ENCODE measurements at regions not wholly inside any gene's neighbourhood (a gene's known extent, or its start where the extent isn't known, plus 50 kb on each side); places are given as distances from the start of the nearest gene placed in this dataset.
"Not testable (repeated sequence)": the region's sequence is repeated elsewhere in the genome, so short reads cannot be mapped to it uniquely, and the experiment has no call there.

- 82% methylated on average over 9 of the region's 9 CpGs for WGBS (ENCODE audit: low lambda C conversion rate, missing lambda C conversion rate)
- H3K9me2 ChIP-seq (replicated peaks; ENCODE audit: insufficient read depth); H3K4me2 ChIP-seq: not testable (repeated sequence)
These were observed 89.8 kb upstream of the CRYM start for GRCh38 chr16:21367733-21368421.

GRCh38 chr16:21366998-21367397, 88.9 kb upstream of the CRYM start:
- not testable (repeated sequence) for H4K20me1 ChIP-seq (ENCODE audit: insufficient read depth, poor library complexity, severe bottlenecking); H3K27ac ChIP-seq; H3K36me3 ChIP-seq (replicated peaks; ENCODE audit: insufficient read depth, low read depth); DNase-seq (ENCODE audit: low spot score); H3K4me1 ChIP-seq (ENCODE audit: insufficient read depth); H3K9me2 ChIP-seq (replicated peaks; ENCODE audit: insufficient read depth); H2AFZ ChIP-seq; H3K79me2 ChIP-seq; H3K27me3 ChIP-seq; H3K4me2 ChIP-seq; H3K9me3 ChIP-seq (ENCODE audit: low read depth); H3K4me3 ChIP-seq
- WGBS (ENCODE audit: low lambda C conversion rate, missing lambda C conversion rate), result 78% methylated on average over 2 of the region's 2 CpGs

More at GRCh38 chr16:21367733-21368421, 89.8 kb upstream of the CRYM start:
- H3K27me3 ChIP-seq; H3K4me1 ChIP-seq (ENCODE audit: insufficient read depth); H2AFZ ChIP-seq; H4K20me1 ChIP-seq (ENCODE audit: insufficient read depth, poor library complexity, severe bottlenecking); H3K27ac ChIP-seq; DNase-seq (ENCODE audit: low spot score); H3K9me3 ChIP-seq (ENCODE audit: low read depth); H3K4me3 ChIP-seq; H3K36me3 ChIP-seq (replicated peaks; ENCODE audit: insufficient read depth, low read depth); H3K79me2 ChIP-seq: not testable (repeated sequence)

GRCh38 chr16:21365541-21365940, 87.5 kb upstream of the CRYM start:
- 88% methylated on average over 4 of the region's 4 CpGs for WGBS (ENCODE audit: low lambda C conversion rate, missing lambda C conversion rate)

GRCh38 chr16:21363550-21364223, 85.6 kb upstream of the CRYM start:
- not testable (repeated sequence) for H3K4me3 ChIP-seq; H3K27ac ChIP-seq; H3K4me2 ChIP-seq; H2AFZ ChIP-seq; H3K79me2 ChIP-seq; H3K4me1 ChIP-seq (ENCODE audit: insufficient read depth); DNase-seq (ENCODE audit: low spot score); H3K9me3 ChIP-seq (ENCODE audit: low read depth); H4K20me1 ChIP-seq (ENCODE audit: insufficient read depth, poor library complexity, severe bottlenecking); H3K27me3 ChIP-seq; H3K36me3 ChIP-seq (replicated peaks; ENCODE audit: insufficient read depth, low read depth); H3K9me2 ChIP-seq (replicated peaks; ENCODE audit: insufficient read depth)
- WGBS (ENCODE audit: low lambda C conversion rate, missing lambda C conversion rate), result 91% methylated on average over 10 of the region's 10 CpGs

More at GRCh38 chr16:21365541-21365940, 87.5 kb upstream of the CRYM start:
- H4K20me1 ChIP-seq (ENCODE audit: insufficient read depth, poor library complexity, severe bottlenecking); H3K4me3 ChIP-seq; H2AFZ ChIP-seq; H3K9me3 ChIP-seq (ENCODE audit: low read depth); H3K27ac ChIP-seq; H3K27me3 ChIP-seq; H3K9me2 ChIP-seq (replicated peaks; ENCODE audit: insufficient read depth); H3K4me1 ChIP-seq (ENCODE audit: insufficient read depth); H3K79me2 ChIP-seq; H3K36me3 ChIP-seq (replicated peaks; ENCODE audit: insufficient read depth, low read depth); H3K4me2 ChIP-seq; DNase-seq (ENCODE audit: low spot score): not testable (repeated sequence)

- H3K79me2 ChIP-seq; H3K9me2 ChIP-seq (replicated peaks; ENCODE audit: insufficient read depth); H3K4me2 ChIP-seq; H3K4me3 ChIP-seq; H3K9me3 ChIP-seq (ENCODE audit: low read depth); H3K27me3 ChIP-seq; H4K20me1 ChIP-seq (ENCODE audit: insufficient read depth, poor library complexity, severe bottlenecking); H3K36me3 ChIP-seq (replicated peaks; ENCODE audit: insufficient read depth, low read depth); H3K27ac ChIP-seq; H3K4me1 ChIP-seq (ENCODE audit: insufficient read depth); H2AFZ ChIP-seq: not testable (repeated sequence)
- 28% methylated on average over 9 of the region's 9 CpGs for WGBS (ENCODE audit: low lambda C conversion rate, missing lambda C conversion rate)
- peak; percentile 9 for DNase-seq (ENCODE audit: low spot score)
These were observed 83.6 kb upstream of the CRYM start for GRCh38 chr16:21361612-21362227.

- H2AFZ ChIP-seq; H3K4me3 ChIP-seq; H3K27me3 ChIP-seq; H3K79me2 ChIP-seq; H4K20me1 ChIP-seq (ENCODE audit: insufficient read depth, poor library complexity, severe bottlenecking); H3K9me3 ChIP-seq (ENCODE audit: low read depth); H3K36me3 ChIP-seq (replicated peaks; ENCODE audit: insufficient read depth, low read depth); H3K9me2 ChIP-seq (replicated peaks; ENCODE audit: insufficient read depth); DNase-seq (ENCODE audit: low spot score); H3K4me1 ChIP-seq (ENCODE audit: insufficient read depth); H3K4me2 ChIP-seq; H3K27ac ChIP-seq: not testable (repeated sequence)
- 53% methylated on average over 2 of the region's 3 CpGs for WGBS (ENCODE audit: low lambda C conversion rate, missing lambda C conversion rate)
These were observed 83.0 kb upstream of the CRYM start for GRCh38 chr16:21361045-21361444.

GRCh38 chr16:21359513-21359912, 81.4 kb upstream of the CRYM start:
- DNase-seq (ENCODE audit: low spot score); H3K36me3 ChIP-seq (replicated peaks; ENCODE audit: insufficient read depth, low read depth); H3K4me1 ChIP-seq (ENCODE audit: insufficient read depth); H4K20me1 ChIP-seq (ENCODE audit: insufficient read depth, poor library complexity, severe bottlenecking); H3K9me3 ChIP-seq (ENCODE audit: low read depth); H3K27me3 ChIP-seq; H3K27ac ChIP-seq; H2AFZ ChIP-seq; H3K9me2 ChIP-seq (replicated peaks; ENCODE audit: insufficient read depth); H3K4me2 ChIP-seq; H3K79me2 ChIP-seq; H3K4me3 ChIP-seq: not testable (repeated sequence)
- WGBS (ENCODE audit: low lambda C conversion rate, missing lambda C conversion rate), result 88% methylated on average over 12 of the region's 12 CpGs

GRCh38 chr16:21358261-21358795, 80.2 kb upstream of the CRYM start:
- WGBS (ENCODE audit: low lambda C conversion rate, missing lambda C conversion rate), result 95% methylated on average over 18 of the region's 18 CpGs
- H4K20me1 ChIP-seq (ENCODE audit: insufficient read depth, poor library complexity, severe bottlenecking); DNase-seq (ENCODE audit: low spot score); H3K4me3 ChIP-seq; H2AFZ ChIP-seq; H3K4me1 ChIP-seq (ENCODE audit: insufficient read depth); H3K9me3 ChIP-seq (ENCODE audit: low read depth); H3K79me2 ChIP-seq; H3K27me3 ChIP-seq; H3K9me2 ChIP-seq (replicated peaks; ENCODE audit: insufficient read depth); H3K36me3 ChIP-seq (replicated peaks; ENCODE audit: insufficient read depth, low read depth); H3K27ac ChIP-seq; H3K4me2 ChIP-seq: not testable (repeated sequence)

- not testable (repeated sequence) for H3K4me3 ChIP-seq; H3K9me3 ChIP-seq (ENCODE audit: low read depth); H3K27ac ChIP-seq; DNase-seq (ENCODE audit: low spot score); H3K27me3 ChIP-seq; H2AFZ ChIP-seq; H3K79me2 ChIP-seq; H4K20me1 ChIP-seq (ENCODE audit: insufficient read depth, poor library complexity, severe bottlenecking); H3K4me2 ChIP-seq; H3K36me3 ChIP-seq (replicated peaks; ENCODE audit: insufficient read depth, low read depth); H3K4me1 ChIP-seq (ENCODE audit: insufficient read depth); H3K9me2 ChIP-seq (replicated peaks; ENCODE audit: insufficient read depth)
- 86% methylated on average over 10 of the region's 10 CpGs for WGBS (ENCODE audit: low lambda C conversion rate, missing lambda C conversion rate)
These were observed 78.2 kb upstream of the CRYM start for GRCh38 chr16:21356308-21356707.

Measured in hepatocyte (in vitro differentiated cells).